GM13977 (cell line): ENCODE measurements at regions not wholly inside any gene's neighbourhood (a gene's known extent, or its start where the extent isn't known, plus 50 kb on each side); places are given as distances from the start of the nearest gene placed in this dataset.

Experiments
- DNase-seq: peaks from one replicate; pipeline ENCODE4 v3.0.0; 2012; ENCODE audit warnings: low spot score
- CTCF ChIP-seq: IDR thresholded peaks from 2 replicates; pipeline ENCODE4 v1.5.1; 2012; ENCODE audit warnings: mild to moderate bottlenecking, control low read depth; ENCODE audit not compliant: insufficient read depth; ENCODE audit errors: extremely low read depth, missing control alignments
- in situ Hi-C: fragments of 300-500 bp; cut with MboI; formaldehyde crosslinking; loops from one replicate; pipeline ENCODE4 v1.12.0; 2022; ENCODE audit warnings: low sequenced_read_pairs, low pct_unique_long_range_greater_than_20kb, mixed read lengths, inconsistent platforms; ENCODE audit not compliant: unreplicated experiment

GRCh38 chr6:117810269-117810668, 96.8 kb upstream of the SLC35F1 start:
- in situ Hi-C loops: no loop called here
- no peak for TF ChIP-seq CTCF
- DNase-seq: no peak

- in situ Hi-C loops: no loop called here
- TF ChIP-seq CTCF: no peak
- no peak for DNase-seq
Measured at GRCh38 chr6:117817499-117817898, 89.6 kb upstream of the SLC35F1 start.

GRCh38 chr6:117817992-117818391, 89.1 kb upstream of the SLC35F1 start:
- in situ Hi-C loops: no loop called here
- no peak for TF ChIP-seq CTCF
- DNase-seq: no peak

- no peak for TF ChIP-seq CTCF
- in situ Hi-C loops: no loop called here
- no peak for DNase-seq
Measured at GRCh38 chr6:117818449-117818848, 88.6 kb upstream of the SLC35F1 start.

- DNase-seq: peak; percentile 34
- in situ Hi-C loops: loop anchor here (25.0 kb wide), 1 partner anchor 392 kb away; the partner anchor contains the start of gene ROS1
- peak; percentile 55 for TF ChIP-seq CTCF
Measured at GRCh38 chr6:117829594-117830319, 77.3 kb upstream of the SLC35F1 start.

- in situ Hi-C loops: loop anchor here (25.0 kb wide), 1 partner anchor 400 kb away; the partner anchor contains the start of gene ROS1
Measured at GRCh38 chr6:117837261-117837660, 69.8 kb upstream of the SLC35F1 start.

More at GRCh38 chr6:117837261-117837660, 69.8 kb upstream of the SLC35F1 start:
- TF ChIP-seq CTCF: no peak
- no peak for DNase-seq
